RWPE2 (cell line): ENCODE measurements at regions not wholly inside any gene's neighbourhood (a gene's known extent, or its start where the extent isn't known, plus 50 kb on each side); places are given as distances from the start of the nearest gene placed in this dataset.

ENCODE experiments used
- ATAC-seq: fragments of 200-7000 bp; cut with Tn5 transposase; 3 replicates; pipeline ENCODE4 v1.9.1; 2021; ENCODE audit warnings: low read depth
- DNase-seq: peaks from one replicate; pipeline ENCODE4 v3.0.0-alpha.2; 2020; ENCODE audit warnings: low spot score
- H3K27ac ChIP-seq: fragments of 450-650 bp; 2 replicates; pipeline ENCODE4 v1.5.1; 2017; ENCODE audit warnings: mild to moderate bottlenecking; ENCODE audit not compliant: poor library complexity, severe bottlenecking
- H3K27me3 ChIP-seq: fragments of 250-450 bp; sonication (Bioruptor Pico); 2 replicates; pipeline ENCODE4 v1.5.1; 2021; ENCODE audit warnings: mild to moderate bottlenecking, moderate library complexity; ENCODE audit not compliant: insufficient read depth, poor library complexity, severe bottlenecking
- H3K36me3 ChIP-seq: fragments of 250-450 bp; sonication (Bioruptor Pico); 2 replicates; pipeline ENCODE4 v1.5.1; 2020; ENCODE audit warnings: low read depth, mild to moderate bottlenecking, moderate library complexity
- H3K4me1 ChIP-seq: fragments of 250-450 bp; sonication (Bioruptor Pico); 2 replicates; pipeline ENCODE4 v1.5.1; 2021; ENCODE audit warnings: mild to moderate bottlenecking, moderate library complexity; ENCODE audit not compliant: insufficient read depth, poor library complexity, severe bottlenecking
- H3K4me3 ChIP-seq: fragments of 250-450 bp; sonication (Bioruptor Pico); 2 replicates; pipeline ENCODE4 v1.5.1; 2021; ENCODE audit warnings: mild to moderate bottlenecking, moderate library complexity; ENCODE audit not compliant: severe bottlenecking
- H3K9me3 ChIP-seq: fragments of 250-450 bp; sonication (Bioruptor Pico); 2 replicates; pipeline ENCODE4 v1.5.1; 2021; ENCODE audit warnings: mild to moderate bottlenecking, moderate library complexity; ENCODE audit not compliant: severe bottlenecking
- CTCF ChIP-seq: fragments of 450-650 bp; IDR thresholded peaks from one replicate; pipeline ENCODE4 v1.5.1; 2017; ENCODE audit warnings: mild to moderate bottlenecking, moderate library complexity; ENCODE audit not compliant: poor library complexity, severe bottlenecking

GRCh38 chr4:19236473-19236872, 1015.2 kb upstream of the SLIT2 start:
- Histone ChIP-seq H3K36me3 (no peaks in the 10 kb centered on the region), H3K27me3 (no peaks in the 10 kb centered on the region), H3K4me1 (peaks cover 5% of the 10 kb centered on the region), H3K9me3 (no peaks in the 10 kb centered on the region), H3K27ac (no peak overlapping the region), H3K4me3 (no peak overlapping the region)
- DNase-seq (no peak), ATAC-seq (no peak)
- no peak for TF ChIP-seq CTCF

- H3K27me3 ChIP-seq = no peaks in the 10 kb centered on the region
- H3K27ac ChIP-seq = no peak overlapping the region
- no peak for ATAC-seq
- TF ChIP-seq CTCF = no peak
- H3K4me3 ChIP-seq = no peak overlapping the region
- H3K4me1 ChIP-seq = peaks cover 6% of the 10 kb centered on the region
- H3K36me3 ChIP-seq = no peaks in the 10 kb centered on the region
- no peaks in the 10 kb centered on the region for H3K9me3 ChIP-seq
- no peak for DNase-seq
Observed at GRCh38 chr4:19230906-19231545, 1020.7 kb upstream of the SLIT2 start.

- Histone ChIP-seq H3K27me3 (no peaks in the 10 kb centered on the region), H3K27ac (no peak overlapping the region), H3K4me1 (peaks cover 6% of the 10 kb centered on the region), H3K36me3 (no peaks in the 10 kb centered on the region), H3K9me3 (no peaks in the 10 kb centered on the region), H3K4me3 (no peak overlapping the region)
- no peak for ATAC-seq
- no peak for DNase-seq
- no peak for TF ChIP-seq CTCF
Observed at GRCh38 chr4:19227701-19228100, 1024.0 kb upstream of the SLIT2 start.

- no peaks in the 10 kb centered on the region for H3K27me3 ChIP-seq
- ATAC-seq (0 out of 3 replicates have a peak, but pooled peaks have one; percentile 40), DNase-seq (no peak)
- H3K4me3 ChIP-seq = no peak overlapping the region
- TF ChIP-seq CTCF = peak; percentile 71
- no peaks in the 10 kb centered on the region for H3K9me3 ChIP-seq
- H3K27ac ChIP-seq = no peak overlapping the region
- H3K4me1 ChIP-seq = peaks cover 6% of the 10 kb centered on the region
- no peaks in the 10 kb centered on the region for H3K36me3 ChIP-seq
Observed at GRCh38 chr4:19224820-19225219, 1026.9 kb upstream of the SLIT2 start.

- no peaks in the 10 kb centered on the region for H3K4me1 ChIP-seq
- no peaks in the 10 kb centered on the region for H3K27me3 ChIP-seq
- no peak overlapping the region for H3K27ac ChIP-seq
- DNase-seq (no peak), ATAC-seq (no peak)
- H3K4me3 ChIP-seq = no peak overlapping the region
- H3K9me3 ChIP-seq = no peaks in the 10 kb centered on the region
- TF ChIP-seq CTCF = no peak
- no peaks in the 10 kb centered on the region for H3K36me3 ChIP-seq
Observed at GRCh38 chr4:19216476-19216875, 1035.2 kb upstream of the SLIT2 start.
